Stimulated activated CD8-positive, alpha-beta memory T cell treated with anti-CD3 and anti-CD28 coated beads, Interleukin-15, amount 100 ng/mL, for 48 hours (primary cell): ENCODE measurements at regions not wholly inside any gene's neighbourhood (a gene's known extent, or its start where the extent isn't known, plus 50 kb on each side); places are given as distances from the start of the nearest gene placed in this dataset.

Source experiments
- DNase-seq, 2 donors: peaks; one replicate each; pipeline ENCODE4 v3.0.0-alpha.2; 2020; ENCODE audit warnings: low read depth in 2 of 2

DNA sequence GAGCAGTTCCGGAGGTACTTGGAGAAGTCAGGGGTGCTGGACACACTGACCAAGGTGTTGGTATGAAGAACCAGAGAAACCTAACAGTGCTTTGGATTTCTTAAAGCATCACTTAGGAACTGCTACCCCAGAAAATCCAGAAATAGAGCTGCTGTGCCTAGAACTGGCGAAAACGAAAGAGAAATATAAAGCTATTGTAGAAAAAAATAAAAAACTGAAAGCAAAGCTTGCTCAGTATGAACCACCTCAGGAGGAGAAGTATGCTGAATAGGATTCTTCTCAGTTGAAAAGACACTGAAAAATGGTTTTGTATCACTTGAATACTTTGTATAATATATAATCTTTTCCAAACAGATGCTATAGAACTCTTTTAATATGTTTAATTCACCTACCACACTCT lies 106.3 kb upstream of the PMFBP1 start:
- DNase-seq = no peak

DNA sequence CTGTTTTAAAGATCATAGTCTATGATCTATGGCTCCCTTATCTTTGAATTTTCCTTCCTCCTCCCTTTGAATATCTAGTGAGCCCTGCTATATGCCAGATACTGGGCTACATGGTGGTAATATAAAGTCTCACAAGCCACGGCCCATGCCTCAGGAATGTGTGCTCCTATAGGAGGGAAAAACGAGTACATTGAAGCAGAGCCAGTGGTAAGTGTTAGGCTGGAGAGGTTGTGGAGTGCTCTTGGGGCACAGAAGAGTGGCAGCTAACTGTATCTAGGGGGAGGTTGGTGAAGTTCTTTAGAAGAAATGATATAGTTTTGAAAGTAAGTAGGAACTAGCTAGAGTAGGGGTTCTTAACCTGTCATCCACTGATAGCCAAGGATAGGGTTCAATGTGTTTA lies 105.8 kb upstream of the PMFBP1 start:
- no peak for DNase-seq

DNA sequence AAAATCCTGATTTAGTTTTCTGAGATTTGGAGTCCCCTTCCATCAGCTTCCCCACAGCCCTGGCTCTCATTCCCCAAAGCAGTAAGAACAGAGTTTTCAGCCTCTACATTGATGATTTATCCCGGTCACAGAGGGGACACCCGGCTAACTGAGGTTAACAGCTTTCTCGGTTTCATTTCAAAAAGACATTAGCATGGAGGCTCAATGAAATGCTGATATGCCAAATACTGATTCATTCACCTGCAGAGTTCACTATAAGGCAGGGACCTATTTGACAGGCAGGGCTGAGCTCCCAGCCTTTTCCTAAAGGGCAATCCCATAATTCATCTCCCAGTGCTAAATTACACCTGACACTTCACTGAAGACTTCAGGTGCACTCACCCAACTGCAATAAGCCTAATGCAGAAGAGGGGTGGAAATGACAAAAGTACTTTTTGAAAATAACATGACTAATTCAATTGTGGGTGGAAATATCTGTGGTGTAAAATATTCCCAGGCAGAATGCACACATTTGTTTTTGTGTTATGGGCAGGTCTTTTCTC lies 99.8 kb upstream of the PMFBP1 start:
- DNase-seq = no peak

DNA sequence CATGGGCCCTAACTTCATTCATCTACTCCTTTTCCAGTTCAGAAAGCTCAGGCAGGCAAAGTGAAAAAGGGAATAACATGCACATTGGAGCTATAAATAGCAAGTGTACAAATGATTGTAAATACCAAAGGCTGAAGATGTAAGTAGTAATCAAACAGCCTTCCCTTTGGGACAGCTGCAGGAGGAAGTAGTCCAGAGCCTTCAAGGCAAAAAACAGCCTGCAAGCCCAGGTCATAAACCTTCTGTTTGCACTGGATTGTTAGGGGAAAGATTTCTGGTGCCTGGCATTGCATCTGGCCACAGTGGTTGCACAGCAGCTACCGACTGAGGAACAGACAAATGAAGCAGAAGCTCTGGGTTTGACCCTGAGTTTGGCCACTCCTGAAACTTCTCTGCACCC lies 98.6 kb upstream of the PMFBP1 start:
- no peak for DNase-seq

DNA sequence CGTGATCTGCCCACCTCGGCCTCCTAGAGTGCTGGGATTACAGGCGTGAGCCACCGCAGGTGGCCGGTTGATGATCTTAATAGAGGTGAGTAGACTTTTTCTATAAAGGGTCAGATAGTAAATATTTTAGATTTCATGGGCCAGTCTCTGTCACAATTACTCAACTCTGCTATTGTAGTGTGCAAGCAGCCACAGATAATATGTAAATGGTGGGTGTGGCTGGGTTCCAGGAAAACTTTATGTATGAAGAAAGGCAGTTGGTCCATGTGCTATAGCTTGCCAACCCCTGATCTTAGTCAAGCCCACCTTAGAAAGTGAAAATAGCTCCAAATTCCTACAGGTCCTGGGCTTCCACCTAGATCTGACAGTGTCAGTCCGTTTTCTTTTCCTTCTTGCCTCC lies 94.9 kb upstream of the PMFBP1 start:
- no peak for DNase-seq

DNA sequence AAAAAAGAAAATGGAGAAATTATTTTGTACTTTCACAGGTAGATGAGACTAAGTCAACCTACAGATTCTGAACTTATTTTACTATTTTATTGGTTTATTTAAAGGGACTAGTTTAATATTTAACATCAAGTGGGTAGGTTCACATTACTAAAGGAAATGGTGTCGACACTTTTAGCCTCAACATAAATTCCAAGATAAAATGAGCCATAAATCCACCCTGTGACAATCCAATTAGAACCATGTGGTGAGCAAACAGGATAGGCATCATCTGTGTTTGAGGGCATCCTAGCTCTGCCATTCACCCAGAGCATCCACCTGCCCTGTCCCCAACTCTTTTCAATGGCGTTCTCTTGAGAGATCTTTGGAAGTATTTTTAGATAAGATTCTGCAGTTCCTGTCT lies 92.8 kb upstream of the PMFBP1 start:
- no peak for DNase-seq

DNA sequence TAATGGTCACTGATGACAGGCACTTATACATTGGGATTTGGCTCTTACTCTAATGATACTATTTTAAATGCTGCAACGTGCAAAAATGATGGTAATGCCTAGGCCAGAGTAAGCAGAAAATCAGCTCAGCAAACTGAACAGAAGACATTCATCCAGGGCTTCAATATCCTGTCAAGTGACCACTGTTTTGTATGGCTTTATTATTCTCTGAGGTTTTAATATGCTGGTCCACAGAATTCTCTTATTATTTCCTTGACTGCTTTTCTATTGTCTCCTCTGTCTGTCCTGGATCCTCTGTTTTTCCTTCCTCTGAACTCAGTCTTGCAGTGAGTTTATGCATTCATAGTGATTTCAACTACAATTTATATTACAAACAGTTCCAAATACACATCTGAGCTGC lies 90.8 kb upstream of the PMFBP1 start:
- no peak for DNase-seq

DNA sequence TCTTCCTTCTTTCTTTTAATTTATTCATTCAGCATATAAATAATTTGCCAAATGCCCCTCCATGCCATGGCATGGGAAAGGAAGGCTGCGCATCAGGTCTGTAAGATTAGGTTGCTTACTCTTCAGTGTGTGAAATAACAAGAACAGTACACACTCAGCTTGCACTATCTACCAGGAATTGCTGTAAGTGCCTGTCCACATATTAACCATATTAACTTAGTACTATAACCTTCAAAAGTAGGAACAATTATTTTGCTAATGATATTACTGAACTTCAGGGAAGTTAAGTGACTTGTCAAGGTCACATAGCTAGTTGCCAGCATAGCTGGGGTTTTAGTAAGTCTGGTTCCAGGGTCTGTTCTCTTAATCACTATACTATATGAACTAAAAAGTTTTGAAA lies 89.2 kb upstream of the PMFBP1 start:
- DNase-seq = no peak

DNA sequence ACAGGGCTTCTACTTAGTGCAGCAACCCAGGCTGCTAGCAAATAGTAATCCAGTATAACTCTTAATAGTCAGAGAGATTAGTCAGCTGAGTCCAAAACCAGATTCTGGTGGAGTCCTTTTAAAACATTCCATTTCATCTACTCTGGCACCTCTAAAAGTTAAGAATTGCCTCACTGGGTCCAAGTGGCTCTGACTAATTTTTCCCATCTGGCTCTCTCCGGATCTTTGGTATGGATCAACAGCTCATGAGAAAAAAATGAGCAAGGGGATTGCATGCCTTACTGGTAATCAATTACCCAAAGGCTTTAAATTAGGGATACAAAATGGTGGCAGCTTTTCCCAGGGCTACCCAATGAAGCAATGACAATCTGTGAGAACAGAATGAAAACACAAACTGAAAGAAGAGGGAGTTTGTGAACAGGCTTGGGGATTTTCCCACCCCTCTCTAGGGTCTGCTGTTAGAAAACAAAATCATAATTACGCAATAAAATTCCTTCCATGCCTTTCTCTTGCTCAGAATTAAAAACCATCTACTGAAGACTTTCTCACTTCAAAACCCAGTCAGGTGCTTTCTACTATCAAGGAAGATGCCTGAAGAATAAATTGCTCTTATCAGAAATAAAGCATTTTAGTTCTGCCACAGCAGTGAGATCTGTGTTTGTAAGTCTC lies 84.6 kb upstream of the PMFBP1 start:
- no peak for DNase-seq

DNA sequence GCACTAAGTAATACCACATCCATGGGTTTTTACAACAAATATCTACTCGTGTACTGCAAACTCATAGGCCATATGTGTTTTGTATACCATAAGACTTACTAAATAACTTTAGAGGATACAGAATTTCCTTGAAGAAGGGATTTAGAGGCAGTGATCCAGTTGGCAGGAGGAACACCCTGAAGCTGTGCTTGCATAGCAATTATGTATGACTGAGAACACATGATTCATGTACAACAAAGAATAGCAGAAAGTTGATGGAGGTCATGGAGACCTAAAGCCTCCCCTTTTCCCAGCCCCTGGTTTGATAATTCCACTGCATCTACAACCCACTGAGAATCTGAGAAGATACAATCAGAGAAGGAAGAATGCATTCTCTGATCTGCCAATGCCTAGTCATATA lies 83.8 kb upstream of the PMFBP1 start:
- no peak for DNase-seq

DNA sequence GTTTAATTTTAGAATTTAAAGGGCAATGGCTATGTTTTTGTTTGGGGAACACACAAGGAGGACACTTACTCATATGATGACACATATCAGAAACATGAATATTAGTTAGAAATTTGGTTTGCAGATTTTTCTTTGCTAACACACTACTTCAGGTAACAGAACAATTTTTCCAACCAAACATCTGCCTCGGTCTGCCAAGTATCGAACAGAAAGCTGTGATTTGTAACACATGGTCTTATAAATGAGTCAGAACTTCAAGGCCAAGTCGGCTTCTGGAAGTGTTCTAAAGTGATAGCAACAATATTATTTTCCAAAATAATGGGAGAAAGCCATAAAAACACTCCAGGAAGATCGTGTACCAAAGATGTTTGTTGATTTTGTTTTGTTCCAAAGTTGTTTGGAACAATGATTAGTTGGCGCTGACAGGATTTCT lies 75.9 kb upstream of the PMFBP1 start:
- no peak for DNase-seq

DNA sequence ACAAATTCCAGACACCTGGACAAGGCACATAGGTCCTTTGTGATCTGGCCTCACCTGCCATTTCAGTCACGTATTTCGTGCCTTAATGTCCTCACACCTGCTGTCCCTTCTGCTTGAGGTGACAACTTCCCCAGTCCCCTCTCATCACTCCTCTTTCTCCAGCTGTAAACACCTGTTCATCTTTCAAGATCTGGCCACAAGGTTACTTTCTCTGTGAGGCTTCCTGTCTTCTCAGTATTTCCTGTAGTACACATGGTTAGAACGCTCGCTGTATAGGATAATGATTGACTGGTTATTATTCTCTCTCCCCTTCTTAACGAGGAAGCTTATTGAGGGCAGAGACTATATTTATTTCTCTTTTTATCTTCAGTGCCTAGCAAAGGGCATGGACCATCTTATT lies 74.5 kb upstream of the PMFBP1 start:
- DNase-seq = no peak

DNA sequence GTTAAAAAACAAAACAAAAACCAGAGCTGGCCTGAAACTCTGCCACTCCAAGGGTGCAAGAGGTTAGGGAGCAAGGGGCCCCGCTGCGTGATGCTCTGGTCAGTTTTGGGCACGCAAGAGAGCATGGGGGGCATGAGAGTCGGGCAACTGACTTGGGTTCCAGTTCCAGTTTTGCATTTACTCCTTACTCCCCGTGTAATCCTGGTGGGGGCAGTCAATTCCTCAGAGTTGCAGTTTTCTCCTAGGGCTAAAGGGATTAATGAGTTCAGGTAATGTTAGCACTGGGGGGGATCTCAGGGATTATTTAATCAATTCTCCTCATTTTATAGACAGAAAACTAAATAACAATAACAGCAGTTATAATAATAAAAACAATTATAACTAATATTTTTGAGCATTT lies 72.9 kb upstream of the PMFBP1 start:
- no peak for DNase-seq

DNA sequence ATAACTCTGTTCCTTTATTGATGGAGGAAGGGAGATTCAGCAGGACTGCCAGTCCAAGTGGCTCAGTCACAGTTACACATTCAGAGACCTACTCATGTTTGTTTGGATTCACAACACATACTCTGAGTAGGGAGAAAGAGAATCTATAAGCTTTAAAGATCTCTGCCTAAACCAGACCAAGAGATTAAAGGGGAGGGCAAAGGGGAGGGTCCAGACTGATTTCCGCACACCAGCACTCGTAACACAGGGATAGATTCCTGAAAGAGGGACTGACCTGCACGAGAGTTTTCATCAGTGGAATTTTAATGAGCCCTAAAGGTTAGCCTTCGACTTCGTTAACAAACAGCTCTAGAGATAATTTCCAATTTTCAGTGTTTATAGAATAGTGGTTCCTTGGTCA lies 71.7 kb upstream of the PMFBP1 start:
- no peak for DNase-seq

DNA sequence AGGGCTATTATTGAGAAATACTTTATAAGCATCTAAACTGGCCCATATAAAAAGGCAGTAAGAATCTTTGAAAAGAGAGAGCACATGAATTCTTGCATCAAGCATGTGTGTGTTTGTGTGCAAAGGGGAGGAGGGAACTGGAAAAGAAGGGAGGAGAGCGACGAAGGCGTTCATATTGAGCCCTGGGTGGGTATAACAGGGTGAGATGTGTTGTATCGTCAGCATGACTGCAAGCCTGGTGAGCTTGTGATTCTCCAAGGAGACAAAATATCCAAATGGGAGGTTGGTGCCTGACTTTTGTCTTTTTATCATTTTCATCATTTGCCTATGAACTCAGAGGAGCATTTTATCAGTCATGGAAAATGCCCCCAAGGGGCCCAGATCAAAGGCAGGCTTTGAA lies 70.8 kb upstream of the PMFBP1 start:
- DNase-seq = no peak

DNA sequence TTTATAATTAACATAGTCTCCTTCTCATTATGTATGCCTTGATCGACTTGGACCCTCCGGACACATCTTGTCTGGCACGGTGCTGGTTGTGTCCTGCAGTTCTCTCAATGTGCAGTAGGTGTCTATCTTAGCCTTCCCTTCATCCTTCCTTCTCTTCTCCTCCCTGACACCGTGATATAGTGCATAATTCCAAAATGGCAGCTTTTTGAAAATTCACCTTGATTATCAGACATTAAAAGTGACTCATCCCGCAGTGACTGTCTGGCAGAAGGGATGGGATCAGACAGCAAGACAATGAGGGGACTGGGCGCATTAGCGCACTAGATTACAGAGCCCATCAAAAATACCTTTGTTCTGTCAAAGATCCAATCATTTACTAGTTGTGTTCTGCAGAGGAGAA lies 70.0 kb upstream of the PMFBP1 start:
- DNase-seq = no peak

DNA sequence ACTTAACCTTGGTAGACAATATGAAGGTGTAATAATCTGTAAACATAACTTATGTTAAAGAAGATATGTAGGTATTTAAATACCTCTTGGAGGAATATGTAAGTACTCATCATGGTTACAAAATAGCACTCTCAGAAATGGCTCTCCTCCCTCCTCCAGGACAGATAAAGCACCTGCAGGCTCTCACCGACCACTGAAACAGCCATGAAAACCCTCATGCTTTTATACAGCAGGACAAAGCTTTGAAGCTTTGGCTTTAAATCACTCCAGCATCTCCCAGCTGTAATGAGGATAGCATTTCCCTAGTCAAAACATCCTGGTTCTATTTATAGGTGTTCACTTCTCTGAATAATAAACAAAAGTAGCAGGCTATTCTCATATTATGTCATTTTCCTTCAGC lies 69.1 kb upstream of the PMFBP1 start:
- no peak for DNase-seq

DNA sequence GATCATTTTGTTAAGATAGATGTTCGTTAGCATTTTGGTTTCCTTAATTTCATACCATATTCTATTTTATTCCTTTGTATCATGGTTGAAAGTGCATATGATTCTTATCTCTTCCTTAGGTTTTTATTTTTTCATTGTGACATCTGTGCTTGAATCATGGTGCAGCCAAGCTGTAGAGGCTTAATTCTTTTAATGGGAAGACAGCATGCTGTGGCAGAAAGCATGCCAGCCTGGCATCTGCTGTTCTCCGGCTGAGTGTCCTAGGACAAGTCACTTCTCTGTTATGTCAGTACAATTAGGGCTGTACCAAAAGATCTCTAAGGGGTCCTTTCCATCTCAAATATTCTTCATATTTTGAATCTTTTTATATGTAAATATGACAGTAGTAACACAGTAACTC lies 68.5 kb upstream of the PMFBP1 start:
- DNase-seq = no peak

DNA sequence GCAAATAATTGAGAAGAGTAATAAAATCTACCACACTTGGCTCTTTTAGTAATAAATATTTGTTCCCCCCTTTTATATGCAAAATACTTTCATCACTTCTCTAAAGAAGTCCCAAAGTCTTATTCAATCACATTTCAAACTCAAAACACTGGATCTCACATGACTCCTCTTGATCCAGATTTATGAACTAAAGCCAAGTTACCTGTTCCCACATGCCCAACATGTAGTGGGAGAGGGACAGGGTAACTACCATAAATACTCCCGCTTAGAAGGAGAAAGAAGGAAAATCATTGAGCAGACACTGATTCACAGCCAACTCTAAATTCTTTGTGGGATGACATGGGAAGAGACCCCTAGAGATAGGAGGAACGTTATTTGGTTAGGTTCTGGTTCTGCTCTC lies 64.9 kb upstream of the PMFBP1 start:
- no peak for DNase-seq

DNA sequence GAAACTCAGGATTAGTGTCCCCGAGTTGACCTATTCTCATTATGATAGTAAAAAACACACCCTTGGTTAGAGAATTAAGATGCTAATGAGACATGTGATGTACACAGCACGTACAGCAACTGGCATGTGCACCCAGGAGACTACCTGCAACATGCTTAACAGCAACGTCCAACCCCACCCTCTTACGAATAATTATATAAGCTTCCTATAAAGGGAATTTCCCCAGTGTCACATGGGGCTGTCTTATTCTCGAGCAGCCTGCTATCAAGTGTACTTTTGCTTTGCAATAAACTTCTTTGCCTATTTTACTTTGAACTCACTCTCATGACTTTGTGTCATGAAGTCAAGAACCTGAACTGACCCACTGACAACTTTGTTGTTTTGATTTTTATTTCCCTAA lies 62.4 kb upstream of the PMFBP1 start:
- no peak for DNase-seq

DNA sequence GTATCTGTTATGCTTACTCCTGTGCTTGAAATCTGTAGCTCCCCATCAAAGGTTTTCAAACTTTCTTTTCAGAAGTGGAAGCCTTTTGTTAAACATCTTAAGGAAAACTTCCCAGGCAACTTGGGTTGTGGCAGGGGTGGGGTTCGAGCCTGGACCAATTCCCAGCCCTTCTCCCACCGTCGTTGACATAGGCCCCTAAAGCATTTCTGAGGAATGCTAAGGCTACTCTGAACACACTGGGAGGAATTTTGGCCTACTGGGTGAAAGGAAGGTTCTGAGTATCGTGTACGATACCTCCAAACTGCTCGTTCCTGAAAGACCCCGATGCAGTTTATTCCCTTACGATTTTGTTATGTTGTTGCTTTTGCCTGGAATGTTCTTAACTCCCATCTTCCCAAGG lies 56.1 kb upstream of the PMFBP1 start:
- DNase-seq = no peak

DNA sequence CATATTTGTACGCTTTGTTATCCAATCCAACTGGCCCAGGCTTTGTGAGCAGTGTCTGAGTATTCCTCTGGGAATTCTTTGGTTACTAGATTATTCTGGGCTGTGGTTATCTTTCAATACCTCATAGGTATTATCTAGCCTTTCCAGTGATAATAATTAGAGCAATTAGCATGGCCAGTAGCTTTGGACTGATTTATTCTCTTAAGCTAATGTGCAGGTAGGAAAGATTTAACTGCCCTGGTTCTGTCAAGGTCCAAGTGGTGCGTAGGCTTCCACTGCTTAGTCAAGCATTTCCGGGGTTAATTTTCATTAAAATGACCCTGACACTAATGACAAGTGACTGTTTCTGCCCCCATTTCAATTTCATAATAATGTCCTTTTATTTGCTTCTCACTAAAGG lies 54.2 kb upstream of the PMFBP1 start:
- DNase-seq = no peak

DNA sequence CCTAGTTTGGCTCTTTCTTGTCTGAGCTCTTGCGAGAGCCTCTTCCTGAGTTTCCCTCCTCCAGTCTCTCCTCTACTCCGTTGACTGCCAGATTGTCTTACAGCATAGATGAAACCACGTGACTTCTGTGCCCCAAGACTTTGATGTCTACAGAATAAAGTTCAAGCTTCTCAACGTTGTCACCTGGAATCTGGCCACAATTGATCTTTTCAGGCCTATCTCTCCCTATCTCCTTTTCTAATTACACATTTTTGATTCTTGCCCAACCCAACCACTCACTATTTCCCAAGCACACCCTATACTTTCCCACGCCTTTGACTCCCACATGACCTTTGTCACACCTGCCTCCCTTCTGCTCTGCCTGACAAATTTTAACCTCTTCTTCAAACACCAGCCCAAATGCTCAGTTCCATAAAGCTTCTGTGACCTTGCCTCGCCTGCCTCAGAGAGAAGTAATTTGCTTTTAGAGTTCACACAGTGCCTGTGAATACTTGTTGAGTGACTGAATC lies 52.4 kb upstream of the PMFBP1 start:
- no peak for DNase-seq

DNA sequence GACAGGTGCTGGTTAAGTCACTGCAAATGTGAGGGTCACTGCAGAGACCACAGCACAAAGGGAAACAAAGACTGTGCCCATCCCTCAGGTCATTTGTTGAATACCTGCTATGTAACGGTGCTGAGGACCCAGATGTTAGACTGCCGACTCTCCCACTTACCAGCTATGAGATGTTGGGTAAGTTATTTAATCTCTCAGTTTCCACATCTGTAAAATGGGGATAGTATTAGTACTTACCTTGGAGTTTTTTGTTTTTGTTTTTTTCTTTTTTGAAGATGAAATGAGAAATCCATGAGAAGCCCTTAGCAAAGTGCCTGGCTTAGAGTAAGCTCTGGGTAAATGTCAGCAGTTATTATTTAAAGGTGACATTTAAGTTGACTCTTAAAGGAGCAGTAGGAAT lies 50.5 kb upstream of the PMFBP1 start:
- no peak for DNase-seq
